Adrenal gland (tissue), 5 donors: ENCODE measurements at regions not wholly inside any gene's neighbourhood (a gene's known extent, or its start where the extent isn't known, plus 50 kb on each side); places are given as distances from the start of the nearest gene placed in this dataset.

Experiments
- POLR2A ChIP-seq, 2 donors: fragments of 450-650 bp; IDR thresholded peaks; one replicate each; pipeline ENCODE4 v1.6.1; 2017; ENCODE audit warnings: antibody characterized with exemption in 2 of 2, mild to moderate bottlenecking in 2 of 2, moderate library complexity in 1 of 2
- TF ChIP-seq, protein P1 (sequence below), 6 experiments: fragments of 450-650 bp in 4 of 6; fragments of 200-600 bp in 2 of 6; sonication (generic) in 1 of 6; IDR thresholded peaks; 1 replicate in 5 of 6; 2 replicates in 1 of 6; pipeline versions ENCODE4 v1.5.1 to v1.8.0; 2016 to 2021; ENCODE audit warnings: antibody characterized with exemption in 6 of 6, mild to moderate bottlenecking in 2 of 6, moderate library complexity in 1 of 6
- donor health status: DM: no; HTN: no; CAD: no.

DNA sequence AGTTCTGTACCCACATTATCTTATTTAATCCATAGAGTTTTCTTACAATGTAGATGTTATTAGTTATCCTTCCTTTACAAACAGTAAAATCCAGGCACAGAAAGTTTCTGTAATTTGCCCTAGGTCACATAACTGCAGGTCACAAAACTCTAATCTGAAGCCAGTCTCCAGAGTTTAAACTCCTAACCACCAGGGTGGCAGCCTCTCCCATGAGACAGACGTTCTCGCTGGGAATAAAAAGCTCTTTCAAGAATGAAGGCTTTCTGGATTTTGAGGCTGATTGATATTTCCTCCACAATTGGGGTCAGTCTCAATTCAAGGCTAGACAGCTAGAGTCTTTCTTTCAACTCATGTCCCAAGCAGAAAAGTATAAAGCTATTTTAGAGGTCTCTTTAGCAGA, 95.8 kb upstream of the PLEKHG7 start:
- TF ChIP-seq, protein P1, sequence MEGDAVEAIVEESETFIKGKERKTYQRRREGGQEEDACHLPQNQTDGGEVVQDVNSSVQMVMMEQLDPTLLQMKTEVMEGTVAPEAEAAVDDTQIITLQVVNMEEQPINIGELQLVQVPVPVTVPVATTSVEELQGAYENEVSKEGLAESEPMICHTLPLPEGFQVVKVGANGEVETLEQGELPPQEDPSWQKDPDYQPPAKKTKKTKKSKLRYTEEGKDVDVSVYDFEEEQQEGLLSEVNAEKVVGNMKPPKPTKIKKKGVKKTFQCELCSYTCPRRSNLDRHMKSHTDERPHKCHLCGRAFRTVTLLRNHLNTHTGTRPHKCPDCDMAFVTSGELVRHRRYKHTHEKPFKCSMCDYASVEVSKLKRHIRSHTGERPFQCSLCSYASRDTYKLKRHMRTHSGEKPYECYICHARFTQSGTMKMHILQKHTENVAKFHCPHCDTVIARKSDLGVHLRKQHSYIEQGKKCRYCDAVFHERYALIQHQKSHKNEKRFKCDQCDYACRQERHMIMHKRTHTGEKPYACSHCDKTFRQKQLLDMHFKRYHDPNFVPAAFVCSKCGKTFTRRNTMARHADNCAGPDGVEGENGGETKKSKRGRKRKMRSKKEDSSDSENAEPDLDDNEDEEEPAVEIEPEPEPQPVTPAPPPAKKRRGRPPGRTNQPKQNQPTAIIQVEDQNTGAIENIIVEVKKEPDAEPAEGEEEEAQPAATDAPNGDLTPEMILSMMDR (IDR thresholded peaks at IDR 0.05), result no peak
- no peak for TF ChIP-seq POLR2A (IDR thresholded peaks at IDR 0.05)
